ENCODE measurements at regions not wholly inside any gene's neighbourhood (a gene's known extent, or its start where the extent isn't known, plus 50 kb on each side); places are given as distances from the start of the nearest gene placed in this dataset.
A peak's percentile ranks its signal among the peaks of the same experiment; 100 is the strongest.

GRCh38 chr2:173830170-173830569 lies 135.0 kb downstream of the SP3 start:
- no peak for FAIRE-seq

GRCh38 chr2:173831312-173832229 lies 133.6 kb downstream of the SP3 start:
- FAIRE-seq: peak; percentile 98

GRCh38 chr2:173834141-173834540 lies 131.0 kb downstream of the SP3 start:
- no peak for FAIRE-seq

- no peak for FAIRE-seq
Observed at GRCh38 chr2:173835726-173836125, 129.4 kb downstream of the SP3 start.

- FAIRE-seq: no peak
Observed at GRCh38 chr2:173841110-173841509, 124.1 kb downstream of the SP3 start.

- no peak for FAIRE-seq
Observed at GRCh38 chr2:173843526-173843925, 121.6 kb downstream of the SP3 start.

- no peak for FAIRE-seq
Observed at GRCh38 chr2:173851141-173851641, 114.0 kb downstream of the SP3 start.

GRCh38 chr2:173854141-173854540 lies 111.0 kb downstream of the SP3 start:
- FAIRE-seq: no peak

GRCh38 chr2:173854840-173855239 lies 110.3 kb downstream of the SP3 start:
- no peak for FAIRE-seq

GRCh38 chr2:173855661-173856060 lies 109.5 kb downstream of the SP3 start:
- FAIRE-seq: no peak
